ENCODE measurements at regions not wholly inside any gene's neighbourhood (a gene's known extent, or its start where the extent isn't known, plus 50 kb on each side); places are given as distances from the start of the nearest gene placed in this dataset.
A peak's percentile ranks its signal among the peaks of the same experiment; 100 is the strongest.
"Not testable (repeated sequence)": the region's sequence is repeated elsewhere in the genome, so short reads cannot be mapped to it uniquely, and the experiment has no call there.

GRCh38 chr7:131040467-131040932, 287.2 kb upstream of the MKLN1 start:
- peaks cover 68% of the 10 kb centered on the region for H3K4me1 Mint-ChIP-seq (ENCODE audit: low read depth)

GRCh38 chr7:131041012-131041695, 286.5 kb upstream of the MKLN1 start:
- H3K4me3 Mint-ChIP-seq, H3K27ac Mint-ChIP-seq, H3K9me3 Mint-ChIP-seq, H3K27me3 Mint-ChIP-seq: not testable (repeated sequence)
- Mint-ChIP-seq H3K36me3 (ENCODE audit: low read depth) (peaks cover 26% of the 10 kb centered on the region), H3K4me1 (ENCODE audit: low read depth) (peaks cover 64% of the 10 kb centered on the region)

More at GRCh38 chr7:131040467-131040932, 287.2 kb upstream of the MKLN1 start:
- Mint-ChIP-seq H3K36me3 (ENCODE audit: low read depth) (peaks cover 21% of the 10 kb centered on the region), H3K27me3 (no peaks in the 10 kb centered on the region), H3K9me3 (peaks cover 2% of the 10 kb centered on the region), H3K27ac (peak overlapping the region; percentile 31), H3K4me3 (peak overlapping the region; percentile 21)

- Mint-ChIP-seq H3K27ac (peak overlapping the region; percentile 43), H3K27me3 (no peaks in the 10 kb centered on the region), H3K4me3 (no peak overlapping the region), H3K36me3 (ENCODE audit: low read depth) (peaks cover 39% of the 10 kb centered on the region), H3K4me1 (ENCODE audit: low read depth) (peaks cover 59% of the 10 kb centered on the region), H3K9me3 (peaks cover 8% of the 10 kb centered on the region)
Observed at GRCh38 chr7:131042269-131043160, 285.2 kb upstream of the MKLN1 start.

- H3K4me3 Mint-ChIP-seq: no peak overlapping the region
- H3K4me1 Mint-ChIP-seq (ENCODE audit: low read depth): peaks cover 59% of the 10 kb centered on the region
- H3K36me3 Mint-ChIP-seq (ENCODE audit: low read depth): peaks cover 62% of the 10 kb centered on the region
- peaks cover 8% of the 10 kb centered on the region for H3K9me3 Mint-ChIP-seq
- no peak overlapping the region for H3K27ac Mint-ChIP-seq
- H3K27me3 Mint-ChIP-seq: no peaks in the 10 kb centered on the region
Observed at GRCh38 chr7:131045526-131045925, 282.1 kb upstream of the MKLN1 start.

- Mint-ChIP-seq H3K27ac (no peak overlapping the region), H3K36me3 (ENCODE audit: low read depth) (peaks cover 64% of the 10 kb centered on the region), H3K4me1 (ENCODE audit: low read depth) (peaks cover 61% of the 10 kb centered on the region), H3K9me3 (peaks cover 8% of the 10 kb centered on the region), H3K27me3 (no peaks in the 10 kb centered on the region), H3K4me3 (no peak overlapping the region)
Observed at GRCh38 chr7:131046246-131046645, 281.4 kb upstream of the MKLN1 start.

GRCh38 chr7:131047651-131048304, 279.9 kb upstream of the MKLN1 start:
- H3K4me1 Mint-ChIP-seq (ENCODE audit: low read depth): peaks cover 58% of the 10 kb centered on the region
- no peak overlapping the region for H3K4me3 Mint-ChIP-seq
- H3K36me3 Mint-ChIP-seq (ENCODE audit: low read depth): peaks cover 58% of the 10 kb centered on the region
- no peak overlapping the region for H3K27ac Mint-ChIP-seq
- H3K27me3 Mint-ChIP-seq: no peaks in the 10 kb centered on the region
- H3K9me3 Mint-ChIP-seq: peaks cover 8% of the 10 kb centered on the region

- Mint-ChIP-seq H3K9me3 (peaks cover 1% of the 10 kb centered on the region), H3K36me3 (ENCODE audit: low read depth) (peaks cover 46% of the 10 kb centered on the region), H3K4me1 (ENCODE audit: low read depth) (peaks cover 74% of the 10 kb centered on the region)
Observed at GRCh38 chr7:131051304-131051703, 276.4 kb upstream of the MKLN1 start.

GRCh38 chr7:131052285-131052904, 275.3 kb upstream of the MKLN1 start:
- peaks cover 40% of the 10 kb centered on the region for H3K36me3 Mint-ChIP-seq (ENCODE audit: low read depth)
- no peak overlapping the region for H3K27ac Mint-ChIP-seq
- H3K9me3 Mint-ChIP-seq: no peaks in the 10 kb centered on the region
- no peaks in the 10 kb centered on the region for H3K27me3 Mint-ChIP-seq
- peaks cover 80% of the 10 kb centered on the region for H3K4me1 Mint-ChIP-seq (ENCODE audit: low read depth)
- H3K4me3 Mint-ChIP-seq: no peak overlapping the region

More at GRCh38 chr7:131051304-131051703, 276.4 kb upstream of the MKLN1 start:
- H3K27me3 Mint-ChIP-seq: no peaks in the 10 kb centered on the region
- no peak overlapping the region for H3K27ac Mint-ChIP-seq
- no peak overlapping the region for H3K4me3 Mint-ChIP-seq

GRCh38 chr7:131056007-131056406, 271.7 kb upstream of the MKLN1 start:
- H3K36me3 Mint-ChIP-seq (ENCODE audit: low read depth): peaks cover 29% of the 10 kb centered on the region
- H3K4me3 Mint-ChIP-seq: no peak overlapping the region
- H3K27ac Mint-ChIP-seq: peak overlapping the region; percentile 91
- H3K4me1 Mint-ChIP-seq (ENCODE audit: low read depth): peaks cover 75% of the 10 kb centered on the region
- H3K27me3 Mint-ChIP-seq: no peaks in the 10 kb centered on the region
- H3K9me3 Mint-ChIP-seq: no peaks in the 10 kb centered on the region

- Mint-ChIP-seq H3K4me1 (ENCODE audit: low read depth) (peaks cover 74% of the 10 kb centered on the region), H3K9me3 (no peaks in the 10 kb centered on the region), H3K27ac (peak overlapping the region; percentile 91)
Observed at GRCh38 chr7:131057015-131057793, 270.5 kb upstream of the MKLN1 start.

GRCh38 chr7:131057794-131058070, 269.9 kb upstream of the MKLN1 start:
- Mint-ChIP-seq H3K36me3 (ENCODE audit: low read depth) (peaks cover 33% of the 10 kb centered on the region), H3K4me1 (ENCODE audit: low read depth) (peaks cover 71% of the 10 kb centered on the region), H3K27me3 (no peaks in the 10 kb centered on the region), H3K9me3 (no peaks in the 10 kb centered on the region), H3K4me3 (peak overlapping the region; percentile 70), H3K27ac (peak overlapping the region; percentile 91)

More at GRCh38 chr7:131057015-131057793, 270.5 kb upstream of the MKLN1 start:
- Mint-ChIP-seq H3K4me3 (peak overlapping the region; percentile 74), H3K36me3 (ENCODE audit: low read depth) (peaks cover 33% of the 10 kb centered on the region), H3K27me3 (no peaks in the 10 kb centered on the region)

- not testable (repeated sequence) for H3K4me3 Mint-ChIP-seq, H3K27me3 Mint-ChIP-seq, H3K9me3 Mint-ChIP-seq
- Mint-ChIP-seq H3K27ac (peak overlapping the region; percentile 91), H3K4me1 (ENCODE audit: low read depth) (peaks cover 76% of the 10 kb centered on the region), H3K36me3 (ENCODE audit: low read depth) (peaks cover 33% of the 10 kb centered on the region)
Observed at GRCh38 chr7:131058561-131059288, 269.0 kb upstream of the MKLN1 start.

GRCh38 chr7:131059401-131059800, 268.3 kb upstream of the MKLN1 start:
- H3K4me3 Mint-ChIP-seq: peak overlapping the region; percentile 53
- peak overlapping the region; percentile 79 for H3K27ac Mint-ChIP-seq
- H3K27me3 Mint-ChIP-seq: not testable (repeated sequence)

More at GRCh38 chr7:131059401-131059800, 268.3 kb upstream of the MKLN1 start:
- Mint-ChIP-seq H3K36me3 (ENCODE audit: low read depth) (peaks cover 33% of the 10 kb centered on the region), H3K4me1 (ENCODE audit: low read depth) (peaks cover 78% of the 10 kb centered on the region)
- not testable (repeated sequence) for H3K9me3 Mint-ChIP-seq

Data from stimulated activated naive CD8-positive, alpha-beta T cell treated with anti-CD3 and anti-CD28 coated beads, Interleukin-15, Interleukin-2, amounts not matched to agents 100 ng/mL and 50 ng/mL, for 24 hours (primary cell).